ENCODE measurements at regions not wholly inside any gene's neighbourhood (a gene's known extent, or its start where the extent isn't known, plus 50 kb on each side); places are given as distances from the start of the nearest gene placed in this dataset.
"Not testable (repeated sequence)": the region's sequence is repeated elsewhere in the genome, so short reads cannot be mapped to it uniquely, and the experiment has no call there.

GRCh38 chr7:79548727-79549126, 95.3 kb upstream of the MAGI2 start:
- no peak for DNase-seq (ENCODE audit: low read depth)

GRCh38 chr7:79547132-79547531, 93.7 kb upstream of the MAGI2 start:
- no peak for DNase-seq (ENCODE audit: low read depth)

- DNase-seq (ENCODE audit: low read depth): no peak
Measured at GRCh38 chr7:79540592-79540991, 87.1 kb upstream of the MAGI2 start.

- no peak for DNase-seq (ENCODE audit: low read depth)
Measured at GRCh38 chr7:79534128-79534527, 80.7 kb upstream of the MAGI2 start.

GRCh38 chr7:79531905-79532664, 78.6 kb upstream of the MAGI2 start:
- DNase-seq (ENCODE audit: low read depth): no peak

- no peak for DNase-seq (ENCODE audit: low read depth)
Measured at GRCh38 chr7:79531116-79531515, 77.6 kb upstream of the MAGI2 start.

- DNase-seq (ENCODE audit: low read depth): no peak
Measured at GRCh38 chr7:79529881-79530235, 76.4 kb upstream of the MAGI2 start.

- DNase-seq (ENCODE audit: low read depth): no peak
Measured at GRCh38 chr7:79529214-79529880, 75.9 kb upstream of the MAGI2 start.

GRCh38 chr7:79528421-79528820, 75.0 kb upstream of the MAGI2 start:
- DNase-seq (ENCODE audit: low read depth): no peak

GRCh38 chr7:79524048-79524447, 70.6 kb upstream of the MAGI2 start:
- no peak for DNase-seq (ENCODE audit: low read depth)

- no peak for DNase-seq (ENCODE audit: low read depth)
Measured at GRCh38 chr7:79523436-79523835, 70.0 kb upstream of the MAGI2 start.

- no peak for DNase-seq (ENCODE audit: low read depth)
Measured at GRCh38 chr7:79520543-79520942, 67.1 kb upstream of the MAGI2 start.

- DNase-seq (ENCODE audit: low read depth): no peak
Measured at GRCh38 chr7:79515358-79515757, 61.9 kb upstream of the MAGI2 start.

- DNase-seq (ENCODE audit: low read depth): no peak
Measured at GRCh38 chr7:79513261-79513660, 59.8 kb upstream of the MAGI2 start.

GRCh38 chr7:79512261-79512660, 58.8 kb upstream of the MAGI2 start:
- DNase-seq (ENCODE audit: low read depth): no peak

GRCh38 chr7:79511056-79511455, 57.6 kb upstream of the MAGI2 start:
- DNase-seq (ENCODE audit: low read depth): not testable (repeated sequence)

- no peak for DNase-seq (ENCODE audit: low read depth)
Measured at GRCh38 chr7:79507131-79507530, 53.7 kb upstream of the MAGI2 start.

GRCh38 chr7:79506481-79506880, 53.0 kb upstream of the MAGI2 start:
- no peak for DNase-seq (ENCODE audit: low read depth)

- no peak for DNase-seq (ENCODE audit: low read depth)
Measured at GRCh38 chr7:79504607-79505389, 51.3 kb upstream of the MAGI2 start.

Data from activated T-cell treated with anti-CD3 and anti-CD28 coated beads for 1 hour (primary cell).